22Rv1 (cell line): ENCODE measurements at regions not wholly inside any gene's neighbourhood (a gene's known extent, or its start where the extent isn't known, plus 50 kb on each side); places are given as distances from the start of the nearest gene placed in this dataset.
A peak's percentile ranks its signal among the peaks of the same experiment; 100 is the strongest.

Source experiments
- ZFX ChIP-seq: fragments of 450-650 bp; IDR thresholded peaks from 2 replicates; pipeline ENCODE4 v1.6.1; 2017; ENCODE audit warnings: antibody characterized with exemption, borderline replicate concordance
- TF ChIP-seq, protein P1 (sequence below): fragments of 450-650 bp; IDR thresholded peaks from 2 replicates; pipeline ENCODE4 v1.5.1; 2017; ENCODE audit warnings: mild to moderate bottlenecking

DNA sequence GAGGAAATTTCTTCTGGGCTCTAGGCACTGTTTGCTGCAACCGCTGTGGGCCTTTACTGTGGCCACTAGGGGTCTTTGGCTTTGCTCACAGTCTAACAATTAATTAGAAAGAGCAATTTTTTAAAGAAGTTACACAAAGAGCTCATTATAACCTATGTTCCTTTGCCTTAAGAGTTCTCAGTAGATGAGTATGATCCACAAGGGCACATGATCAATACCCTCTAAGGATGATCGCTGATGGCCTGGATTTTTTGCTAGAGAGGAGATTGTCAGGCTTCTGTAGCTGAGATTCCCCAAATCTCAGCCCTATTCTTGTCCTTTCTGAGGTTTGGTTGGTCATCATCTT, 80.8 kb upstream of the RHOBTB1 start:
- TF ChIP-seq, protein P1, sequence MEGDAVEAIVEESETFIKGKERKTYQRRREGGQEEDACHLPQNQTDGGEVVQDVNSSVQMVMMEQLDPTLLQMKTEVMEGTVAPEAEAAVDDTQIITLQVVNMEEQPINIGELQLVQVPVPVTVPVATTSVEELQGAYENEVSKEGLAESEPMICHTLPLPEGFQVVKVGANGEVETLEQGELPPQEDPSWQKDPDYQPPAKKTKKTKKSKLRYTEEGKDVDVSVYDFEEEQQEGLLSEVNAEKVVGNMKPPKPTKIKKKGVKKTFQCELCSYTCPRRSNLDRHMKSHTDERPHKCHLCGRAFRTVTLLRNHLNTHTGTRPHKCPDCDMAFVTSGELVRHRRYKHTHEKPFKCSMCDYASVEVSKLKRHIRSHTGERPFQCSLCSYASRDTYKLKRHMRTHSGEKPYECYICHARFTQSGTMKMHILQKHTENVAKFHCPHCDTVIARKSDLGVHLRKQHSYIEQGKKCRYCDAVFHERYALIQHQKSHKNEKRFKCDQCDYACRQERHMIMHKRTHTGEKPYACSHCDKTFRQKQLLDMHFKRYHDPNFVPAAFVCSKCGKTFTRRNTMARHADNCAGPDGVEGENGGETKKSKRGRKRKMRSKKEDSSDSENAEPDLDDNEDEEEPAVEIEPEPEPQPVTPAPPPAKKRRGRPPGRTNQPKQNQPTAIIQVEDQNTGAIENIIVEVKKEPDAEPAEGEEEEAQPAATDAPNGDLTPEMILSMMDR: peak; percentile 78
- TF ChIP-seq ZFX: no peak
